K562 (cell line): ENCODE measurements at regions not wholly inside any gene's neighbourhood (a gene's known extent, or its start where the extent isn't known, plus 50 kb on each side); places are given as distances from the start of the nearest gene placed in this dataset.

Source experiments
- CBX2 ChIP-seq: fragments of 200-600 bp; sonication (generic); IDR thresholded peaks from one replicate; pipeline ENCODE4 v1.6.1; 2012; ENCODE audit warnings: mild to moderate bottlenecking, low read length, inconsistent platforms; ENCODE audit not compliant: insufficient read depth, poor library complexity, severe bottlenecking
- CHD4 ChIP-seq: fragments of 200-600 bp; sonication (generic); IDR thresholded peaks from 3 replicates; pipeline ENCODE4 v1.6.1; 2012; ENCODE audit warnings: low read depth, mild to moderate bottlenecking, mixed read lengths, low read length, inconsistent platforms; ENCODE audit not compliant: insufficient read depth, insufficient replicate concordance, poor library complexity, severe bottlenecking
- EHMT2 ChIP-seq: fragments of 450-650 bp; IDR thresholded peaks from 2 replicates; pipeline ENCODE4 v1.6.1; 2018; ENCODE audit warnings: antibody characterized with exemption
- EZH2 ChIP-seq: IDR thresholded peaks from 2 replicates; pipeline ENCODE4 v1.6.1; 2012; ENCODE audit warnings: low read depth, mild to moderate bottlenecking, inconsistent platforms, low read length, borderline replicate concordance
- LEF1 ChIP-seq: fragments of 450-650 bp; IDR thresholded peaks from 2 replicates; pipeline ENCODE4 v1.6.1; 2016; ENCODE audit warnings: mild to moderate bottlenecking
- NR2F6 ChIP-seq: fragments of 450-650 bp; formaldehyde crosslinking; IDR thresholded peaks from 2 replicates; pipeline ENCODE4 v1.4.0; 2020; ENCODE audit warnings: mild to moderate bottlenecking
- TF ChIP-seq, protein P1 (sequence below), 3 experiments: IDR thresholded peaks in 2 of 3; conservative IDR thresholded peaks in 1 of 3; 2 replicates each; pipeline ENCODE4 v1.5.1; 2011 to 2012; ENCODE audit warnings: low read length in 3 of 3, mild to moderate bottlenecking in 3 of 3, control low read depth in 2 of 3, improper control_type of control experiment in 1 of 3, inconsistent platforms in 1 of 3, low read depth in 1 of 3, mixed read lengths in 1 of 3, moderate library complexity in 1 of 3; ENCODE audit not compliant: insufficient read depth in 2 of 3
- TF ChIP-seq, protein P2 (sequence below): sonication (generic); formaldehyde crosslinking; IDR thresholded peaks from 2 replicates; pipeline ENCODE4 v1.9.0; 2022; ENCODE audit warnings: mild to moderate bottlenecking, missing genetic modification reagents

DNA sequence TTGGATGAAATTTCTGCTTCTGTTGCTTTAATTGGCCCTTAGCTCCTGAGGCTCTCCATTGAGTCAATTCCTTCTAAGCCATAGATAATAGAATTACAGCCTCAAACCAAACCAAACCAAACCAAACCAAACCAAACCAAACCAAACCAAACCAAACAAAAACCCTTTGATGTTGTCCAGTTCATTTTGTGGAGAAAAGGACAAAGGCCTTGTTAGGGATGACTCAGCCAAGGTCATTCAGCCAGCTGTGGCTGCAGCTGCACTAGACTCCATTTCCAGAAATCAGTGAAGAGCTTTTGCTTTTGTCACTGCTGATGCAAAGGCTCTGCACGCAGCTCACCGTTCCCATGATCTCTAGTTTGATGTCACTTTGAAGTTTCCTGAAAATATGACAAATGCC, 82.2 kb upstream of the RMST start:
- no peak for TF ChIP-seq EHMT2
- TF ChIP-seq LEF1, result no peak
- TF ChIP-seq CBX2, result no peak
- TF ChIP-seq, protein P1, sequence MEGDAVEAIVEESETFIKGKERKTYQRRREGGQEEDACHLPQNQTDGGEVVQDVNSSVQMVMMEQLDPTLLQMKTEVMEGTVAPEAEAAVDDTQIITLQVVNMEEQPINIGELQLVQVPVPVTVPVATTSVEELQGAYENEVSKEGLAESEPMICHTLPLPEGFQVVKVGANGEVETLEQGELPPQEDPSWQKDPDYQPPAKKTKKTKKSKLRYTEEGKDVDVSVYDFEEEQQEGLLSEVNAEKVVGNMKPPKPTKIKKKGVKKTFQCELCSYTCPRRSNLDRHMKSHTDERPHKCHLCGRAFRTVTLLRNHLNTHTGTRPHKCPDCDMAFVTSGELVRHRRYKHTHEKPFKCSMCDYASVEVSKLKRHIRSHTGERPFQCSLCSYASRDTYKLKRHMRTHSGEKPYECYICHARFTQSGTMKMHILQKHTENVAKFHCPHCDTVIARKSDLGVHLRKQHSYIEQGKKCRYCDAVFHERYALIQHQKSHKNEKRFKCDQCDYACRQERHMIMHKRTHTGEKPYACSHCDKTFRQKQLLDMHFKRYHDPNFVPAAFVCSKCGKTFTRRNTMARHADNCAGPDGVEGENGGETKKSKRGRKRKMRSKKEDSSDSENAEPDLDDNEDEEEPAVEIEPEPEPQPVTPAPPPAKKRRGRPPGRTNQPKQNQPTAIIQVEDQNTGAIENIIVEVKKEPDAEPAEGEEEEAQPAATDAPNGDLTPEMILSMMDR (IDR thresholded peaks at IDR 0.05 in 2 of 3, conservative IDR thresholded peaks at IDR 0.05 in 1 of 3; ENCODE audit: insufficient read depth in 2 of 3, low read depth in 1 of 3, low read length in 3 of 3), result no peak
- TF ChIP-seq, protein P2, sequence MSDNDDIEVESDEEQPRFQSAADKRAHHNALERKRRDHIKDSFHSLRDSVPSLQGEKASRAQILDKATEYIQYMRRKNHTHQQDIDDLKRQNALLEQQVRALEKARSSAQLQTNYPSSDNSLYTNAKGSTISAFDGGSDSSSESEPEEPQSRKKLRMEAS, result no peak
- no peak for TF ChIP-seq EZH2
- TF ChIP-seq CHD4, result no peak
- no peak for TF ChIP-seq NR2F6
